IMR-90 (cell line): ENCODE measurements at regions not wholly inside any gene's neighbourhood (a gene's known extent, or its start where the extent isn't known, plus 50 kb on each side); places are given as distances from the start of the nearest gene placed in this dataset.

Experiments used
- ATAC-seq: fragments of 200-7000 bp; cut with Tn5 transposase; 2 replicates; pipeline ENCODE4 v1.9.1; 2020; ENCODE audit warnings: low read depth, mild to moderate bottlenecking, moderate library complexity
- BruUV-seq: library from RNA; stranded (reverse); fragments of 400-500 nt; replicated peaks from 2 replicates; lab custom pipeline; 2021; lab: Mats Ljungman, UMichigan
- CTCF ChIA-PET: fragments of 300-600 bp; formaldehyde crosslinking; extraction: SDS; loops from one replicate; lab custom pipeline; 2021; ENCODE audit warnings: antibody characterized with exemption; lab: Yijun Ruan, JAX
- POLR2A ChIA-PET: fragments of 300-600 bp; sonication (Branson Sonifier 250); formaldehyde crosslinking; loops from one replicate; lab custom pipeline; 2022; ENCODE audit warnings: antibody characterized with exemption; ENCODE audit not compliant: unreplicated experiment; lab: Charles Lee
- DNase-seq: peaks from one replicate; pipeline ENCODE4 v3.0.0; 2013
- H2AFZ ChIP-seq: replicated peaks from 2 replicates; pipeline ENCODE3; 2013; ENCODE audit warnings: low read length, mild to moderate bottlenecking; ENCODE audit not compliant: poor library complexity
- H2AK5ac ChIP-seq: 2 replicates; pipeline ENCODE4 v1.6.1; 2013; ENCODE audit warnings: low read depth, low read length, inconsistent platforms
- H2AK9ac ChIP-seq: replicated peaks from 2 replicates; pipeline ENCODE3; 2013; ENCODE audit warnings: mild to moderate bottlenecking, low read depth, low read length, moderate library complexity; ENCODE audit not compliant: poor library complexity
- H2BK120ac ChIP-seq: 2 replicates; pipeline ENCODE4 v1.6.1; 2013; ENCODE audit warnings: low read depth, low read length, inconsistent platforms
- H2BK15ac ChIP-seq: 3 replicates; pipeline ENCODE4 v1.6.1; 2013; ENCODE audit warnings: low read depth, low read length, inconsistent platforms
- H2BK20ac ChIP-seq: 2 replicates; pipeline ENCODE4 v1.6.1; 2013; ENCODE audit warnings: low read depth, mild to moderate bottlenecking, inconsistent platforms, low read length, moderate library complexity
- H2BK5ac ChIP-seq: 2 replicates; pipeline ENCODE4 v1.6.1; 2013; ENCODE audit warnings: mild to moderate bottlenecking, low read depth, low read length, inconsistent platforms; ENCODE audit not compliant: poor library complexity, severe bottlenecking
- H3K14ac ChIP-seq: replicated peaks from 2 replicates; pipeline ENCODE4 v1.6.1; 2013; ENCODE audit warnings: low read depth, low read length, inconsistent platforms
- H3K18ac ChIP-seq: 2 replicates; pipeline ENCODE4 v1.6.1; 2013; ENCODE audit warnings: low read depth, low read length, control low read depth
- H3K23ac ChIP-seq: 2 replicates; pipeline ENCODE4 v1.6.1; 2013; ENCODE audit warnings: low read depth, low read length, inconsistent platforms
- H3K27ac ChIP-seq: 2 replicates; pipeline ENCODE4 v1.5.1; 2013; ENCODE audit warnings: mild to moderate bottlenecking, control low read depth, low read length; ENCODE audit not compliant: insufficient read depth
- H3K27me3 ChIP-seq: 2 replicates; pipeline ENCODE4 v1.6.1; 2013; ENCODE audit warnings: low read length; ENCODE audit not compliant: control insufficient read depth, insufficient read depth
- H3K36me3 ChIP-seq: 2 replicates; pipeline ENCODE4 v1.6.1; 2013; ENCODE audit warnings: low read length, mixed read lengths; ENCODE audit not compliant: control insufficient read depth, insufficient read depth
- H3K4ac ChIP-seq: 2 replicates; pipeline ENCODE4 v1.6.1; 2013; ENCODE audit warnings: low read depth, low read length, inconsistent platforms
- H3K4me1 ChIP-seq: 2 replicates; pipeline ENCODE4 v1.6.1; 2013; ENCODE audit warnings: low read length, mixed read lengths; ENCODE audit not compliant: control insufficient read depth, insufficient read depth
- H3K4me2 ChIP-seq: 2 replicates; pipeline ENCODE4 v1.6.1; 2013; ENCODE audit warnings: low read depth, mild to moderate bottlenecking, control low read depth, low read length, moderate library complexity
- H3K4me3 ChIP-seq: 2 replicates; pipeline ENCODE4 v1.5.1; 2013; ENCODE audit warnings: low read depth, mild to moderate bottlenecking, control low read depth, low read length, moderate library complexity; ENCODE audit not compliant: insufficient read depth
- H3K56ac ChIP-seq: 2 replicates; pipeline ENCODE4 v1.6.1; 2013; ENCODE audit warnings: low read length, inconsistent platforms; ENCODE audit not compliant: insufficient read depth; ENCODE audit errors: extremely low read depth
- H3K79me1 ChIP-seq, 2 experiments: 2 replicates each; pipeline ENCODE4 v1.6.1; 2013; ENCODE audit warnings: low read length in 2 of 2, inconsistent platforms in 1 of 2, low read depth in 1 of 2
- H3K9ac ChIP-seq: 2 replicates; pipeline ENCODE4 v1.6.1; 2013; ENCODE audit warnings: low read depth, low read length, control low read depth
- H3K9me1 ChIP-seq: 2 replicates; pipeline ENCODE4 v1.6.1; 2013; ENCODE audit warnings: low read length, inconsistent platforms; ENCODE audit not compliant: insufficient read depth
- H3K9me3 ChIP-seq: 2 replicates; pipeline ENCODE4 v1.6.1; 2013; ENCODE audit warnings: low read length; ENCODE audit not compliant: control insufficient read depth, insufficient read depth
- H4K20me1 ChIP-seq: 2 replicates; pipeline ENCODE4 v1.6.1; 2013; ENCODE audit warnings: low read length, inconsistent platforms; ENCODE audit not compliant: insufficient read depth
- H4K5ac ChIP-seq: 2 replicates; pipeline ENCODE4 v1.6.1; 2013; ENCODE audit warnings: mild to moderate bottlenecking, low read depth, low read length, control low read depth
- H4K8ac ChIP-seq, 2 experiments: 2 replicates each; pipeline ENCODE4 v1.6.1; 2013; ENCODE audit warnings: low read depth in 2 of 2, low read length in 2 of 2, control low read depth in 1 of 2, inconsistent platforms in 1 of 2
- H4K91ac ChIP-seq: 2 replicates; pipeline ENCODE4 v1.6.1; 2013; ENCODE audit warnings: low read depth, low read length, inconsistent platforms; ENCODE audit not compliant: insufficient read depth
- BHLHE40 ChIP-seq: fragments of 150-350 bp; IDR thresholded peaks from 2 replicates; pipeline ENCODE4 v1.6.1; 2016; ENCODE audit warnings: mild to moderate bottlenecking, low read depth, low read length
- CHD1 ChIP-seq: IDR thresholded peaks from 2 replicates; pipeline ENCODE4 v1.6.1; 2012; ENCODE audit warnings: low read depth, low read length, improper control_type of control experiment
- FOS ChIP-seq: fragments of 150-350 bp; IDR thresholded peaks from 2 replicates; pipeline ENCODE4 v1.6.1; 2016; ENCODE audit warnings: low read depth, low read length
- MAFK ChIP-seq: IDR thresholded peaks from 2 replicates; pipeline ENCODE4 v1.6.1; 2012; ENCODE audit warnings: low read depth, low read length, improper control_type of control experiment
- MAZ ChIP-seq: IDR thresholded peaks from 2 replicates; pipeline ENCODE4 v1.6.1; 2012; ENCODE audit warnings: low read depth, mild to moderate bottlenecking, low read length, improper control_type of control experiment, moderate library complexity, borderline replicate concordance
- MXI1 ChIP-seq: IDR thresholded peaks from 2 replicates; pipeline ENCODE4 v1.6.1; 2012; ENCODE audit warnings: low read depth, mild to moderate bottlenecking, low read length, moderate library complexity, borderline replicate concordance
- NFE2L2 ChIP-seq: fragments of 150-350 bp; IDR thresholded peaks from 2 replicates; pipeline ENCODE4 v1.6.1; 2016; ENCODE audit warnings: low read depth, mild to moderate bottlenecking, low read length
- RAD21 ChIP-seq: IDR thresholded peaks from 2 replicates; pipeline ENCODE4 v1.6.1; 2012; ENCODE audit warnings: low read length, improper control_type of control experiment
- RCOR1 ChIP-seq: IDR thresholded peaks from 2 replicates; pipeline ENCODE4 v1.6.1; 2012; ENCODE audit warnings: mild to moderate bottlenecking, low read length, improper control_type of control experiment; ENCODE audit not compliant: insufficient replicate concordance
- RFX5 ChIP-seq: IDR thresholded peaks from 2 replicates; pipeline ENCODE4 v1.8.0; 2012; ENCODE audit warnings: low read depth, mild to moderate bottlenecking, low read length, moderate library complexity
- SMC3 ChIP-seq: fragments of 150-350 bp; IDR thresholded peaks from 2 replicates; pipeline ENCODE4 v1.6.1; 2016; ENCODE audit warnings: low read depth, mild to moderate bottlenecking, antibody characterized with exemption, low read length, moderate library complexity
- WGBS, 2 experiments: methylation state at CpG; one replicate each; pipeline versions ENCODE4 v1.1.5 to v1.1.7; 2013; ENCODE audit warnings: missing lambda C conversion rate in 2 of 2; ENCODE audit not compliant: insufficient read length in 1 of 2; ENCODE audit errors: extremely low coverage in 2 of 2; 5-methylcytosine and 5-hydroxymethylcytosine counted together
- dilution Hi-C: fragments of 300-500 bp; cut with HindIII; formaldehyde crosslinking; loops from one replicate; pipeline ENCODE4 v1.14.3; 2018; ENCODE audit warnings: low sequenced_read_pairs; ENCODE audit not compliant: unreplicated experiment
- in situ Hi-C: fragments of 300-500 bp; cut with MboI; formaldehyde crosslinking; loops from 3 replicates; pipeline ENCODE4 v1.14.3; 2019; ENCODE audit warnings: low sequenced_read_pairs, inconsistent platforms, mixed read lengths
- intact Hi-C: fragments of 100-400 bp; cut with micrococcal nuclease; formaldehyde crosslinking; loops from 2 replicates; pipeline ENCODE4 v1.10.0; 2022
- TF ChIP-seq, protein P1 (sequence below): fragments of 150-350 bp; IDR thresholded peaks from 2 replicates; pipeline ENCODE4 v1.6.1; 2017; ENCODE audit warnings: mild to moderate bottlenecking, antibody characterized with exemption, low read length, low read depth
- TF ChIP-seq, protein P2 (sequence below): fragments of 150-350 bp; IDR thresholded peaks from 2 replicates; pipeline ENCODE4 v1.6.1; 2016; ENCODE audit warnings: low read depth, mild to moderate bottlenecking, low read length, moderate library complexity, borderline replicate concordance

DNA sequence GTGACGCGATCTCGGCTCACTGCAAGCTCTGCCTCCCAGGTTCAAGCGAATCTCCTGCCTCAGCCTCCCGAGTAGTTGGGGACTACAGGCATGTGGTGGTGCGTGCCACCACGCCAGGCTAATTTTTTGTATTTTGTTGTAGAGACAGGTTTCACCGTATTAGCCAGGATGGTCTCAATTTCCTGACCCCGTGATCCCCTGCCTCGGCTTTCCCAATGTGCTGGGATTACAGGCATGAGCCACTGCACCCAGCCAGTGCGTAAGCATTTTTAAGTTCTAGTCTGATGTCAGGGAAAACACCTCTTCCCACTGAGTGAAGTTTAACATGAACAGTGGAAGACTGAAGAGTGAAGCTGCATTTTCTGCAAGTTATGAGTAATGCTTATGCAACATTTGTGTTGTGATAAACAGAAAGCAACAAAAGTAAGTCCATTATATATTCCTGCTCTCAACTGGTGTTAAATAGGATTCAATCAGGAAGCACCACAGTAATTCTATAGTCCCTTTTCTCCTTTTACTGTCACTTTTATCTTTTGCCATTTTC lies 1219.8 kb upstream of the RAG2 start:
- ChIA-PET CTCF (no interaction called here), POLR2A (no interaction called here)
- Histone ChIP-seq H4K91ac (no peak overlapping the region), H3K9me3 (no peaks in the 10 kb centered on the region), H2BK15ac (no peak overlapping the region), H3K79me1 (no peaks in the 10 kb centered on the region), H2BK20ac (no peak overlapping the region), H2AFZ (no peak overlapping the region), H3K18ac (no peak overlapping the region), H2BK5ac (no peak overlapping the region), H2AK9ac (no peak overlapping the region), H3K9me1 (no peaks in the 10 kb centered on the region), H3K36me3 (no peaks in the 10 kb centered on the region), H4K5ac (no peak overlapping the region), H4K8ac (no peak overlapping the region), H3K23ac (no peak overlapping the region), H3K4me3 (no peak overlapping the region), H3K27me3 (no peaks in the 10 kb centered on the region), H3K4ac (no peak overlapping the region), H3K14ac (no peak overlapping the region), H2AK5ac (no peak overlapping the region), H4K20me1 (no peaks in the 10 kb centered on the region), H3K9ac (no peak overlapping the region), H3K4me2 (no peak overlapping the region), H3K56ac (no peak overlapping the region), H3K4me1 (no peaks in the 10 kb centered on the region), H2BK120ac (no peak overlapping the region), H3K27ac (no peak overlapping the region)
- TF ChIP-seq SMC3 = no peak
- TF ChIP-seq RCOR1 = no peak
- TF ChIP-seq, protein P1, sequence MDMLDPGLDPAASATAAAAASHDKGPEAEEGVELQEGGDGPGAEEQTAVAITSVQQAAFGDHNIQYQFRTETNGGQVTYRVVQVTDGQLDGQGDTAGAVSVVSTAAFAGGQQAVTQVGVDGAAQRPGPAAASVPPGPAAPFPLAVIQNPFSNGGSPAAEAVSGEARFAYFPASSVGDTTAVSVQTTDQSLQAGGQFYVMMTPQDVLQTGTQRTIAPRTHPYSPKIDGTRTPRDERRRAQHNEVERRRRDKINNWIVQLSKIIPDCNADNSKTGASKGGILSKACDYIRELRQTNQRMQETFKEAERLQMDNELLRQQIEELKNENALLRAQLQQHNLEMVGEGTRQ = no peak
- TF ChIP-seq BHLHE40 = no peak
- no peak for TF ChIP-seq MAFK
- TF ChIP-seq, protein P2, sequence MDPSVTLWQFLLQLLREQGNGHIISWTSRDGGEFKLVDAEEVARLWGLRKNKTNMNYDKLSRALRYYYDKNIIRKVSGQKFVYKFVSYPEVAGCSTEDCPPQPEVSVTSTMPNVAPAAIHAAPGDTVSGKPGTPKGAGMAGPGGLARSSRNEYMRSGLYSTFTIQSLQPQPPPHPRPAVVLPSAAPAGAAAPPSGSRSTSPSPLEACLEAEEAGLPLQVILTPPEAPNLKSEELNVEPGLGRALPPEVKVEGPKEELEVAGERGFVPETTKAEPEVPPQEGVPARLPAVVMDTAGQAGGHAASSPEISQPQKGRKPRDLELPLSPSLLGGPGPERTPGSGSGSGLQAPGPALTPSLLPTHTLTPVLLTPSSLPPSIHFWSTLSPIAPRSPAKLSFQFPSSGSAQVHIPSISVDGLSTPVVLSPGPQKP = no peak
- TF ChIP-seq RFX5 = no peak
- TF ChIP-seq FOS = no peak
- TF ChIP-seq MXI1 = no peak
- TF ChIP-seq NFE2L2 = no peak
- TF ChIP-seq MAZ = no peak
- TF ChIP-seq RAD21 = no peak
- TF ChIP-seq CHD1 = no peak
- WGBS, 2 experiments = 85% methylated on average over 4 of the region's 11 CpGs; no CpG with 5 or more reads in 1 of the 2 experiments
- in situ Hi-C loops (no loop called here), dilution Hi-C loops (no loop called here), intact Hi-C loops (no loop called here)
- no peak for DNase-seq
- ATAC-seq = no peak
- BruUV-seq = no TSS peak
